Kidney glomerular epithelial cell (primary cell): ENCODE measurements at regions not wholly inside any gene's neighbourhood (a gene's known extent, or its start where the extent isn't known, plus 50 kb on each side); places are given as distances from the start of the nearest gene placed in this dataset.
"Not testable (repeated sequence)": the region's sequence is repeated elsewhere in the genome, so short reads cannot be mapped to it uniquely, and the experiment has no call there.

ENCODE experiments used
- DNase-seq: peaks from one replicate; lab custom pipeline; 2025; lab: John Stamatoyannopoulos, UW

DNA sequence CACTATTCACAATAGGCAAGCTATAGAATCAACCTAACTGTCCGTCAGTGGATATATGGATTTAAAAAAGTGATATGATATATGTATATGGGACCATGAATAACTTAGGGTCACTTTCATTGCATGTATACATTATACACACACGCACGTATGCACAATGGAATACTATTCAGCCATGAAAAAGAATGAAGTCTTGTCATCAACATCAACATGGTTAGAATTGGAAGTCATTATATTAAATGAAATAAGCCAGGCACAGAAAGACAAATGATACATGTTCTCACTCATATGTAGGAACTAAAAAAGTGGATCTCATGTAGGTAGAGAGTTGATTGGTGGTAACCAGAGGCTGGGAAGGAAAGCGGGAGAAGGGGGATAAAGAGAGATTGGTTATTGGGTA is 234.3 kb downstream of the VRK1 start:
- DNase-seq, result no peak

DNA sequence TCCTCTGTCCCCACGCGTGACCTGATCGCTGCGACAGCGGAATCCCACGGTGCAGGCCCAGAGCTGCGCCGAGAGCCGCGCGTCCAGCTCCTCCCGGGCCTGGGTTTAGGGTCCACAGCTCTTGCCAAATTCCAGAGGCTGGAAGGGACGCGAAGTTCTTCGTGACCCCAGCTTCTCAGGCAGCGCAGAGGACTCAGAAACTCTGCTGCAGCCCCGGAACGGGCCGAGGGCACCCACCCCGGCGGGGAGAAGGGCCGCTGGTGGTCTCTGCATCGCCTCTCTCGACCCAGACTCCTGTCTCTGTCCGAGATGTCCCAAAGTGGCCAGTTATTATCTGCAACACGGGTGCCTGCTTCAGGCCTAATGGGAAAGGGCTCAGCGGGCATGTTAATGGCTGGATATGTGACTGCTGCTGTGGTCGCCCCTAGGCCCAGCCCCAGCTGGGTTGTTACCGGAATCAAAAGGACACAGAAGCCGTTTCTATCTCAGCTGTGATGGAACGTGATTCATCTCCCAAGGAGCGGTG is 236.4 kb downstream of the VRK1 start:
- no peak for DNase-seq

DNA sequence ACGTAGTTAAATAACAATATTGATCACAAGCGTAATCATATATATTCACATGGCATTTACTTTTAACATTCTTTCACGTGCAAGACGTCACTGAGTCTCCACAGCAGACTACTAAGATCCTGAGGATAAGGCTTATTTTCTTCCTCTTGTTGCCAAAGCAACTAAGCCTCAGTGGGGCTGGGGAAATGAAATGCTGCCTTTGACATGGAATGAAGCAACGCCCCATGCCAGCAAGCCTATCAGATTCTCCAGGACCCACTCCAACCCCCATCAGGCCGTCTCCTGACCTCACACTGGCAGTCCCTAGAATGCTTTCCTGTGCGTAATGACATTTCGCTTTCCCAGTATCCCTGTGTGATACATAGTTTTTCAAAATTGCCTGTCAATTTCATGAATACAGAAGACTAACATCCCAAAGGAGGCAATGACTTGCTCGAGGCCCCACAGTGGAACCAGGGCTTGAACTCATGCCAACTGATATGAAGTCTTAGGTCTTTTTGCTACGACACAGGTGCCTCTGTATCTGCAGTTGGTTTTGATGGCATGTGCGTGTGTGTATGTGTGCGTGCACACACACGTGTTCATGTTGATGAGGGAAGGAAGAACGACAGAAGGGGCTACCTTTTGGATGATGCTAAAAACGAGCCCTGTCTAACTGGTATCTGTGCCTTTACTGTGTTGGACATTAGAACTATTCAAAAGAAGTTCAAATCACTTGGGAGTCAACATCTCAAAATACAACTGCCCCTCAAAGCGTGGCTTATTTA is 239.1 kb downstream of the VRK1 start:
- no peak for DNase-seq

DNA sequence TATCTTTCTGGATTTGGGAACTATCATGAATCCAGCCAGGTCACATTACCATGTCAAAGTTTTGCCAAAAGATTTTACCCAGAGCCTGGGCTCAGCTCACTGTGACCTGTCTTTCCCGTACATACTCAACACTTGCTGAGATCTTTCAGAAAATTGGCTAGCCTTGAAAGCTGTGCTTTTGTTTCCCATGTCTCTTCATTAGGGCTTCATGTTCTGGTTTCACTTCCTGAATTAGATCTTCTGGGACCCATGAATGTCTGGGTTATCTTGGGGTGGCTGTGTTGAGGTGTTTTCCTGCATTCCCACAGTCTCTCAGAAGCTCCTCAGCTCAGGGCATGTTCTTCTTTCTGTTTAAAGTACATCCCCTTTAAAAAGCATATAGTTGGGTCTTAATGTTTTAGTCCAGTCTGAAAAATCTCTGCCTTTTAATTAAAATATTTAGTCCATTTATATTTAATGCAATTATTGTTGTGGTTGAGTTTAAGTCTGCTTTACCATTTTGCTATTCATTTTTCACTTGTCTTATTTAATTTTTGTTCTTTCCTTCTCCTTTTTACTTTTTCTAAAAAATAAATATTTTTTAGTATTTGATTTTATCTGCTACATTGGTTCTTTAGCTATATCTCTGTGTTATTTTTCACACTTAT is 242.7 kb downstream of the VRK1 start:
- no peak for DNase-seq

DNA sequence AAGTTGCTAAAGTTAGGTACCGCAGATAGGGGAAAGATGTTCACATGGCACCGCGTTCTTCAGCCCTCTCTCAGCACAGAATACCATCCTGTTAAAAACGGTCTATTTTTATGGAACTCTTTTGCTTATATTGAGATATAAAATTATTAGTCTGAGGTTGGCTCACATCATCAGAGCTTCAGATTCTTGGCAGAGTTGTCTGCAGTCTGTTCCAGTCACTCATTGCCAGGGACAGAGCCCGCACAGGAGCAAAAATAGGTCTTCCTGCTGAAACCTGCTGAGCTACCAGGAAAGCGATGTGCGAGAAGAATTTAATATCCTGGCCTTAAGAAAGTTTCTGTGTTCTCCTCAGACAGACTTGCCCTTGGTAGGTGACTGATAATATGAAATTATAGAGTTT is 249.8 kb downstream of the VRK1 start:
- DNase-seq, result no peak

DNA sequence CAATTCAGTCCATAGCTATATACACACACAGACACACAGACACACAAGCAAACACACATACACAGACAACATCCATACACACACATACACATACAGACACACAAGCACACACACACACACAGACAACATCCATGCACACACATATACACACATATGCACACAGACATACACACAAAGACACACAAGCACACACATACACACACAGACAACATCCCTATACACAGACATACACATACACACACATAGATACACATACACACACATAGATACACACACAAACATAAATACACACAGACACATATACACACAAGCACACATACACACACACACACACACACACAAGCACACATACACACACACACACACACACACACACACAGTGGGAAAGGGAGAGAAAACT is 254.8 kb downstream of the VRK1 start:
- no peak for DNase-seq

DNA sequence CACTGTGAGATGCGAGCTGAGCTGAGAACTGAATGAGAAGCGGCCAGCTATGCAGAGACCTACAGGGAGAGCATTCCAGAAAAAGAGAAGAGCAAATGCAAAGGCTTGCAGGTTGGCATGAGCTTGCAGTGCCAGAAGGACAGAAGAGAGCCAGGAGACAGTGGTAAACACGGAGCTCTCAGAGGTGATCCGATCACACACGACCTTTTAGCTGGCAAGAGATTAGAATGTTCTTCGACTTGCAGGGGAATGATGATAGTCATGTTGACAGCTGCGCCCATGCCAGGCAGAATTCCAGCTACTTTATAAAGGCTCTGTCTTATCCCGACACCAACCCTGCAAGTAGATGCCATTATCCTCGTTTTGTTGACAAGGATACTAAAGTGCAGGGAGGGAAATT is 256.8 kb downstream of the VRK1 start:
- no peak for DNase-seq

DNA sequence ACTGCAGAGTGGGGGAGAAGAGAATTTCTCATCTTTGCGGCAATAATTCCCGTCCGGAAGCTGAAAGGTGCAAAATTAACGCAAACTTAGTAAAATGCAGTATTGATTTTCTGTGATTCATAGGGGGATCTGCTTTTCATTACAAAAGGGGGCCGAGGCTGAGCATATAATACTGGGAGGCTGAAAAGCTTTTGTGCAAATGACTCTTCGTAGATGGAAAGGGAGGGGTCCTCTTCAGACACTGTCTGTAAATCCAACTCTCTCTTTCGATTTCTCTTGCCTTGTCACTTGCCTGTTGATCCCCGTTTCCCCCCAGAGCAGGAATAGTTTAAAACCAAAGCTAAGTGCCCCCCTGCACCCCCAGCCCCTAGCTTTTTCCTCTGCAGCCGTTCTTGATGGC is 258.2 kb downstream of the VRK1 start:
- DNase-seq, result no peak

DNA sequence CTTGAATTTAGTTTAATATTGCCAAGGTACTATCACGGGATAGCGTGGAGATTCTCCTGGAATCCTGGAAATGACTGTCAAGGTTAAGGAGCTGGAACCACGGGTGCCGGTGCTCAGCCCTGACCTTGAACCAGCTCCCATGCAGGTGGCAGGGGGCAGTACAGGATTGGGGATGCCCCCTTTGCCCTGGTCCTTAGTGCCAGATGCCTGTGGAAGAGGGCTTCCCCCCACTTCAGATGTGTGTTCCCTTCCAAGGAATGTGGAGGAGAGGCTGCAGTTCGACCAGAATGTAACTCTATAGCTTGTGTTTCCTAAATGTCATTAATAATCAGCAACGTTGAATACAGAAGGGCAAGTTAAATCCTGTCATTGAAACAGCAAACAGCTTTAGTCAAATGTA is 258.9 kb downstream of the VRK1 start:
- no peak for DNase-seq

DNA sequence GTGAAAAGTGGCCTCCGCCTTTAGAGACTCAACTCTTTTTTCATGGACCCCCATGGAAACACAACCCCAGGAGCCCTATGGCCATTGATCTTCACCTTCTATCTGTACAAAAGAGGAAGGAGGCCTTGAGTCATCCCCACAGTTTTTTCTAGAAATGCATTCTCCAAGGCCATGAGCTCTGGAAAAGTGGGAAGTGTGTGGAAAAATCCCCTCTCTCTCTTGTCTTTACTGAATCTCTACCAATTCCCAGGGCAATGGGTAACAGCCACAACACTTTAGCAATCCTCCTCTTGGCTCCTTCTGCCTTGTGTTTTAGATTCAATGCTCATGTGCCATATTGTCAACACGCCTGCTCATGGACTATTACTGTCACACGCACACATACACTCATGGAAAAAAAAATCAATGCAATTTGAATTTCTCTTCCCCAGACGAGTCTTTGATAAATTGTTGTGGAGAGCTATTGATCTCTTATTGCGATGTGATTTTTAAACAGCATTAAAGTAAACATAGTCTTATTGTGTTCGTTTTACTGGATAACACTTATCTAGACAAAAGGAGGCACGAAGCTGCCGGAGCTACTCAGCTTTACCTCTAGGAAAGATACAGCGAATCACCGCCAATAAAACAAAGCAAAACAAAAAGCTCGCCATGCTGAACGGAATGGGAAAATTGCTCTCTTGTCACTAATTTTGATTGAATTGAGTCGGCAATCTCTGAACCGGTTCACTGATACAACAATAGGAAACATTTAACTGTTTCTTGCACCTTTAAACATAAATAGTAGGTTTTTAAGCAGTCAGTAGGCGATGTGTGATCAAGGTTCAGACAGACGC is 260.3 kb downstream of the VRK1 start:
- no peak for DNase-seq

DNA sequence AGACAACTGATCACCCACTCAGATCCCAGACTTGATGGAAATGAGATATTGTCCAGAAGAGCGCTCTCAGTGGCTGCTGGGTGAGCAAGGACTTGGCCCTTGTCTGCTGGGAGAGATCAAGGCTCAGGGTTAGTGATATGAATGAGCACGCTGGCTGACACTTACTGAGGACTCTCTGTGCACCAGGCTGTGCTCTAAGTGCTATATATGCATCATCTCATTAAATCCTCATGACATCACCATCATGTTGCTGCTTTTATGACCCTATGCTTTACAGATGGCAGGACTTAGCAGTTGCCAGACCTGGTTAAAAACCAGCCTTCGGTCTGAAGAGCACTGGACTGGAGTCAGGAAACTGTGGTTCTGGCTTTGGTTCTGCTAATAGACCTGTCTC is 260.9 kb downstream of the VRK1 start:
- no peak for DNase-seq

DNA sequence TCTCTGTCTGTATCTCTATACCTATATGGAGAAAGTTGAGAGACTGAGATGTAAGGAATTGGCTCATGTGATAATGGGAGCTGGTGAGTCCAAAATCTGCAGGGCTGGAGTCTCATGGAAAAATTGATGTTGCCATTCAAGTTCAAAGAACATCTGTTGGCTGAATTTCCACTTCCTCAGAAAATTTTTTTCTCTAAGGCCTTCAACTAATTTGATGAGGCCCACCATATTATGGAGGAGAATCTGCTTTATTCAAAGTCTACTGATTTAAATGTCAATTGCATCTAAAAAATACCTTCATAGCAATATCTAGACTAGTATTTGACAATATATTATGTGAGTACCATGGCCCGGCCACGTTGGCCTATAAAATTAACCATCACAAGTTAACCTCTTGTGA is 261.4 kb downstream of the VRK1 start:
- no peak for DNase-seq

DNA sequence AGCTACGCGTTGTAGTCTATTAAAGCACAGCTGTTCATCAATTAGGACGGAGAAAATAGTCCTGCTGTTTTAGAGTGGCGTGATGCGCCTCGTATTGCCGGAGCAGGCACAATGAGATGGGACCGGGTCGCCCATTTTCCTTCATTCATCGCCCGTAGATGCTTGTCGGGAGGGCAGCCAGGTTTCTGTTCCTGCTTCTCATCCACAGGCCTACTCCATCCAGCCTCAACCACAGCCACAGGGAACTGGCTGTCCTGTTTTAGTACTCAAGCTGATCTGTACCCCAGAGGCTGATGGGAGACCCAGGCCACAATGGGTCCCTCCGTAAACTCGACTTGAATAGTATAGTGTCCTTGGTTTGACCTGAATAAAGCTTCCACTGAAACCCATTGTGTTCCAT is 264.0 kb downstream of the VRK1 start:
- DNase-seq, result no peak

DNA sequence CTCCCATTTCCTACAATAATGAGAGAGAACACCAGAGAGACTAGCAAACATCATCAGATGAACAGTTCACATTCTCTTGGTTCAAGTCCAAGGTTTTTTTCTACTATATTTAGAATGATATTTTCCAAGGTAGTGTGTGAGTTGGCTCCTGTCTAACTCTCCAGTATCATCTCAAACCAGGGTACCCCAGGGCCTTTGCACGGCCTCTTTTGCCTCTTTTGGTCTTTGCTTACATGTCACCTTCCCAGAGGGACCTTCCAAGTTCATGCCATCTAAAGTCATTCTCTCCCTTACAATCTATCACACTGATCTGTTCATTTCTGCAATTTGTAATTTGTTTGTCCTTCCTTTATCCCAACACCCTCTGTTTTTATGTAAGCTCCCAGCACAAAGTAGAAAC is 264.5 kb downstream of the VRK1 start:
- DNase-seq, result no peak

DNA sequence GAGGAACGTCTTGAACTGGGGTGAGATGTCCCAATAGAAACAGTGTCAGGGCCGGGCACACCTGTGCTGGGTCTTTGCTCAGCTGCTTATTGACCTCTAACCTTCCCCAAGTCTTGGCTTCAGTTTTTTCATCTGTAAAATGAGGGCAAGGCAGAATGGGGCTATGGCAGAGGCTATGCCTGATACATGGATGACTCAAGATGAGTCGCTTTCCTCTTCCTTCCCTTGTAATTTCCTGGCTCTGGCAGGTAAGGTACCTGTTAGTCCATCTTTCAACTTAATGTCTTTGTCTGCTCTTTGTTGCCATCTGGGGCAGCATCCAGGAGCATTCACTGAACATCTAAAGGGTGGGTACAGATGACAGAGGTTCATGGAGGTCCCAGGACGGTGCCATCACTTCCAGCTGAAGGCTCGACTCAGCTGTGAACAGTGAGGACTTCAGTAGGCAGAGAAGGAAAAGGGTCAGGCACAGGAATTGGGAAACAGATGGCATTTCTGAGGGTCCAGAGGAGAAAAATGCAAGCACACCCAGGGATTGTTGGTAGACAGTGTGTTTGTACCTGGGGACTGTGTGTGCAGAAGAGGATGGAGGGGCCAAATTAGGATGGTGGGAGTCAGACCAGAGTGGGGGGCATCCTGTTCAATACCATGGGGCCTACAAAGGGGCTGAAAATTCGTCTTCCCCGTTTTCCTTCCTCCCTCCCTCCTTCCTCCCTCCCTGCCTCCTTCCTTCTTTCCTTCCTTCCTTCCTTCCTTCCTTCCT is 268.3 kb downstream of the VRK1 start:
- no peak for DNase-seq

DNA sequence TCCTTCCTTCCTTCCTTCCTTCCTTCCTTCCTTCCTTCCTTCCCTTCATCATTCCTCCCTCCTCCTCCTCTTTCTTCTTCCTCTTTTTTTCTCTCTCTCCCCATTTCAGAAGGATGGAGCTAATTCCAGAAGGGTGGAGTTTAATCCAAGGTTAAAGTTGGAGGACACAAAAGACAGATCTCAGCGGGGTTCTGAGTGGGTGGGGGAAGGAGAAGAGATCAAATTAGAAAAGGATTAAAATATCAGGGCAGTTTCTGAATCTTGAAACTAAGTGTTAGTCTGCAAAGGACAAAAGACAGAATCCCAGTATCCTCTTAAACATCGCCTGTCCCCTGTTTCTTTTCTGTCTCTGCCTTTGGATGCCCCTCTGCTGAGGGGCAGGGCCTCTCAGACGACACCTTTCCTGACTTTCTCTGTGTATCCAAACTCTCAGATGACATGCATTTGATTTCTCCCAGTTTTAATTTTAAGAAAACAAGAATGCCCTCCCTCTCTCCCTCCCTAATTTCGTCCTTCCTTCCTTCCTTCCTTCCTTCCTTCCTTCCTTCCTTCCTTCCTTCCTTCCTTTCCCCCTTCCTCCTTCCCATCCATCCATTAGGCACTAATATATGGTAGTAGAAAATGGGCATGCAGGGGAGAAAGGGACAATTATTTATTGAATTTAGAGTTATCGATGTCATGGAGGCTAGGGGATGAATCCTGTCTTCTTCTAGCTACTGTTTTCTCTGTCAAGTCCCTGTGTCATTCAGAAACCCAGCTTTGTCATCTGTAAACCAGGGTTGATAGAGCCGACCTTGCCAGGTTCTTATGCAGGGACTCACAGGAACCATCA is 269.1 kb downstream of the VRK1 start:
- no peak for DNase-seq

DNA sequence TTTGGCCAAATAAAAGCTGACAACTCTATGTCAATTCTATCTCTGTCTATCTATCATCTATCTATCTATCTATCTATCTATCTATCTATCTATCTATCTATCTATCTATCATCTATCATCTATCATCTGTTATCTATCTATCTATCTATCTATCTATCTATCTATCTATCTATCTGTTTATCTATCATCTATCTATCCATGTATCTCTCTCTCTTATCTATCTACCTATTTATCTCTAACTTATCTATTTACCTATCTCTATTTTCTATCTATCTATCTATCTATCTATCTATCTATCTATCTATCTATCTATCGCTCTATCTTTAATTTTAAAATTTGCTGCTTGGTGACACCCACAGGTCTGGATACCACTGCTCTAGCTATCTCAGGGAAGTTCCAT is 271.1 kb downstream of the VRK1 start:
- DNase-seq, result not testable (repeated sequence)

DNA sequence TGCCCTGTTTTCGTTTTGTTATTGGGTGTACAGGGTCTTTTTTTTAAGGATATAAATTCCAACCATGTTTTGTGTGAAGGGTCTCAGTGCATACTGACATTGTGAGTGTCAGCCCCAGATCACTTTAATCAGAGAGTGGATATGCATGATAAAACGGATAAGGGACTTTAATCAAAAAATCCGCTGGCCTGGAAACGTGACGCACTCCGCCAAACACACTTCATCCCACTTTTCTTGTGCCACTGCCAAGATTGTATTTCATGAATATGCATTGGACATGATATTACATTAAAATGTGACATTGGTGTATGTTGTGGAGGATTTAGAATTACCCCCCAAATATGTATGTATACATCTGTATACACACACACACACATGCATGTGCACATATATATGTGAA is 273.1 kb downstream of the VRK1 start:
- DNase-seq, result no peak

DNA sequence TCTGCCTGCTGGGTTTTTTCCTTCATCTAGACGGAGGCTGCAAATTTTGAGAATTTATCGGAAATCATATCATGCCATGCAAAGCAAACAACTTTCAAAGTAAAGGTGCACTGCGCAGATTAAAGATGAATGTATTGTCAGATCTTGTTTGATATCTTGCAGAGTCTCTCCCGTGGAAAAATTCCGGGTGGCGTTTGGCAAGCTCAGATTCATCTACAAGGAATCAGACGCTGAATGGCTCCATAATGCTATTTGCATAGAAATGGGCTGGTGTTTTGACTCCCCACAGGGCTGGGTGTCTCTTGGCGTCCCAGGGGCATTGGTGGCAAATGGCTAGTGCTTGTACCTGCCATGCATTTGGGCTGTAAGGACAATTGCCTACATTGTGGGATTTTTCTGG is 274.0 kb downstream of the VRK1 start:
- DNase-seq, result no peak

DNA sequence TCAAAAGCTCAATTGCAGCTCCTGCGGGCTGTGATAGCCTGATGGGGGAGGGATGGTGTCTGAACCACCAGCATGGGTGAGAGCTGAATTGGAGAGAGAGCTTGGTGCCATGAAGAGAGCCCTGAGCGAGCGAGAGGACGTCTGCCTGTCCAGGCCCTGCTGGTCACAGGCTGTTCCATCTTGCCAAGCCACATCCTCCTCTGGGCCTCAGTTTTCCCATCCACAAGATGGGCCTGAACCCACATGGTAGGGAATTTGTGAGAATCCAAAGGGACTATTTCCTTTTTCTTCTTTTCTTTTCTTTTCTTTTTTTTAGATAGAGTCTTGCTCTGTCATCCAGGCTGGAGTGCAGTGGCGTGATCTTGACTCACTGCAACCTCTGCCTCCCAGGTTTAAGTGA is 276.4 kb downstream of the VRK1 start:
- DNase-seq, result no peak

DNA sequence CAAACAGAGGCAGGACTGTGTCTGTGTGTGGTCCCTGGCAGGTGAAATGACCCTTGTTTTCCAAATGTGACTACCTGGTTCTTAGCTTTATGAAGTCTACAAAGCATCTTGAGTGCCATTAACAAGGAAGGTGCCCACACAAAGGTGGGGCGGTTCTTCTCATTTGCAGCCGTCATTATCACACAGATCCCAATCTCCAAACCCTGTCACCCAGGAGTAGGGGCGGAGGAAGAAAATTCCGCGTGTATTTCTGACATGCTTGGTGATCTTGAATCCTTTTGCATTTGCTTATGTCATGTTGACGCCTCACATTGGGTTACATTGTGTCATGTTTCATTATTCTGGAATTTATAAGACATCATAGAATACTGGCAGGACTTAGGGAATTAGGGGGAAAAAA is 277.3 kb downstream of the VRK1 start:
- DNase-seq, result no peak
